ENCODE measurements at regions not wholly inside any gene's neighbourhood (a gene's known extent, or its start where the extent isn't known, plus 50 kb on each side); places are given as distances from the start of the nearest gene placed in this dataset.
A peak's percentile ranks its signal among the peaks of the same experiment; 100 is the strongest.

GRCh38 chr5:26024774-26025173 lies 1013.6 kb downstream of the CDH9 start:
- intact Hi-C loops (cut with micrococcal nuclease; ENCODE audit: unreplicated experiment) = loop anchor here (2.0 to 10.0 kb wide), 3 partner anchors 310 to 1990 kb away; no protein-coding TSS in a partner anchor
- no peak overlapping the region for H3K9ac ChIP-seq (ENCODE audit: insufficient read depth, low read depth, low read length)
- no peaks in the 10 kb centered on the region for H4K20me1 ChIP-seq (ENCODE audit: insufficient read depth, low read length)
- no peaks in the 10 kb centered on the region for H3K36me3 ChIP-seq (replicated peaks in 1 of 2; ENCODE audit: control insufficient read depth in 1 of 2, insufficient read depth in 2 of 2, low read length in 2 of 2)
- ATAC-seq (peak; percentile 46; the same call in 1 of the 3 replicates), FAIRE-seq (no peak), DNase-seq (ENCODE audit: low spot score) (peak; percentile 5)
- ChIA-PET CTCF (ENCODE audit: low intra/inter-chr PET ratio, low total read pairs) (interaction anchor here (2.1 kb wide), 1 partner anchor 458 kb away, joined by 6 read pairs; no protein-coding TSS in a partner anchor), POLR2A (no interaction called here)
- no peak overlapping the region for H3K27ac ChIP-seq (ENCODE audit: extremely low read length, insufficient read depth, low read length)
- no peak overlapping the region for H3K4me3 ChIP-seq (replicated peaks in 1 of 3; ENCODE audit: insufficient read depth in 1 of 3, low read depth in 2 of 3, low read length in 3 of 3)
- no peaks in the 10 kb centered on the region for H3K27me3 ChIP-seq (ENCODE audit: control insufficient read depth in 1 of 2, insufficient read depth in 2 of 2, low read length in 2 of 2)
- H3K9me3 ChIP-seq (ENCODE audit: low read length) = peaks cover 5% of the 10 kb centered on the region; the same call in 1 of the 2 replicates
- no peaks in the 10 kb centered on the region for H3K79me2 ChIP-seq (ENCODE audit: insufficient read depth, low read length)
- in situ Hi-C loops (cut with HindIII; ENCODE audit: extremely low pct_ligation_motif_present, low pct_unique_long_range_greater_than_20kb) = no loop called here
- no peak overlapping the region for H2AFZ ChIP-seq (ENCODE audit: low read length)
- H3K4me2 ChIP-seq (ENCODE audit: low read depth, low read length) = no peak overlapping the region
- no TSS peak for BruUV-seq (replicated peaks)
- WGBS (ENCODE audit: low lambda C conversion rate) = 36% methylated on average over 1 of the region's 1 CpG
- TF ChIP-seq, protein P1, sequence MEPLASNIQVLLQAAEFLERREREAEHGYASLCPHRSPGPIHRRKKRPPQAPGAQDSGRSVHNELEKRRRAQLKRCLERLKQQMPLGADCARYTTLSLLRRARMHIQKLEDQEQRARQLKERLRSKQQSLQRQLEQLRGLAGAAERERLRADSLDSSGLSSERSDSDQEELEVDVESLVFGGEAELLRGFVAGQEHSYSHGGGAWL (CRISPR knock-in tag; IDR thresholded peaks at IDR 0.05) = no peak
- TF ChIP-seq NFYC (CRISPR knock-in tag; IDR thresholded peaks at IDR 0.05) (no peak), KAT7 (CRISPR knock-in tag; IDR thresholded peaks at IDR 0.05; ENCODE audit: borderline replicate concordance) (no peak), ZFP62 (CRISPR knock-in tag; IDR thresholded peaks at IDR 0.05) (no peak), ZNF772 (CRISPR knock-in tag; IDR thresholded peaks at IDR 0.05) (no peak), MAFG (CRISPR knock-in tag; IDR thresholded peaks at IDR 0.05) (no peak)
- TF ChIP-seq, protein P2, sequence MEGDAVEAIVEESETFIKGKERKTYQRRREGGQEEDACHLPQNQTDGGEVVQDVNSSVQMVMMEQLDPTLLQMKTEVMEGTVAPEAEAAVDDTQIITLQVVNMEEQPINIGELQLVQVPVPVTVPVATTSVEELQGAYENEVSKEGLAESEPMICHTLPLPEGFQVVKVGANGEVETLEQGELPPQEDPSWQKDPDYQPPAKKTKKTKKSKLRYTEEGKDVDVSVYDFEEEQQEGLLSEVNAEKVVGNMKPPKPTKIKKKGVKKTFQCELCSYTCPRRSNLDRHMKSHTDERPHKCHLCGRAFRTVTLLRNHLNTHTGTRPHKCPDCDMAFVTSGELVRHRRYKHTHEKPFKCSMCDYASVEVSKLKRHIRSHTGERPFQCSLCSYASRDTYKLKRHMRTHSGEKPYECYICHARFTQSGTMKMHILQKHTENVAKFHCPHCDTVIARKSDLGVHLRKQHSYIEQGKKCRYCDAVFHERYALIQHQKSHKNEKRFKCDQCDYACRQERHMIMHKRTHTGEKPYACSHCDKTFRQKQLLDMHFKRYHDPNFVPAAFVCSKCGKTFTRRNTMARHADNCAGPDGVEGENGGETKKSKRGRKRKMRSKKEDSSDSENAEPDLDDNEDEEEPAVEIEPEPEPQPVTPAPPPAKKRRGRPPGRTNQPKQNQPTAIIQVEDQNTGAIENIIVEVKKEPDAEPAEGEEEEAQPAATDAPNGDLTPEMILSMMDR (CRISPR knock-in tag; IDR thresholded peaks at IDR 0.05) = 0 out of 2 replicates have a peak, but pooled peaks have one; percentile 24
- TF ChIP-seq, protein P3, sequence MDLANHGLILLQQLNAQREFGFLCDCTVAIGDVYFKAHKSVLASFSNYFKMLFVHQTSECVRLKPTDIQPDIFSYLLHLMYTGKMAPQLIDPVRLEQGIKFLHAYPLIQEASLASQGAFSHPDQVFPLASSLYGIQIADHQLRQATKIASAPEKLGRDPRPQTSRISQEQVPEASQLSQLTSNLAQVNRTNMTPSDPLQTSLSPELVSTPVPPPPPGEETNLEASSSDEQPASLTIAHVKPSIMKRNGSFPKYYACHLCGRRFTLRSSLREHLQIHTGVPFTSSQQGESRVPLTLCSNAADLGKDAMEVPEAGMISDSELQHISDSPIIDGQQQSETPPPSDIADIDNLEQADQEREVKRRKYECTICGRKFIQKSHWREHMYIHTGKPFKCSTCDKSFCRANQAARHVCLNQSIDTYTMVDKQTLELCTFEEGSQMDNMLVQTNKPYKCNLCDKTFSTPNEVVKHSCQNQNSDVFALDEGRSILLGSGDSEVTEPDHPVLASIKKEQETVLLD (CRISPR knock-in tag; IDR thresholded peaks at IDR 0.05; ENCODE audit: low read depth) = no peak
- H3K4me1 ChIP-seq (ENCODE audit: insufficient read depth, low read length) = no peaks in the 10 kb centered on the region
